H9 (cell line): ENCODE measurements at regions not wholly inside any gene's neighbourhood (a gene's known extent, or its start where the extent isn't known, plus 50 kb on each side); places are given as distances from the start of the nearest gene placed in this dataset.

Source experiments
- DNase-seq: peaks from one replicate; pipeline ENCODE4 v3.0.0-alpha.2; 2017
- H2AFZ ChIP-seq: one replicate; pipeline ENCODE4 v1.6.1; 2013; ENCODE audit warnings: mild to moderate bottlenecking, low read length, control low read depth, moderate library complexity
- H2AK5ac ChIP-seq: 2 replicates; pipeline ENCODE4 v1.6.1; 2013; ENCODE audit warnings: low read length, control low read depth, mixed read lengths; ENCODE audit not compliant: insufficient read length
- H2BK120ac ChIP-seq: one replicate; pipeline ENCODE4 v1.6.1; 2013; ENCODE audit warnings: low read depth, mild to moderate bottlenecking, low read length, control low read depth, inconsistent platforms; ENCODE audit not compliant: poor library complexity, severe bottlenecking
- H2BK12ac ChIP-seq: 2 replicates; pipeline ENCODE4 v1.6.1; 2013; ENCODE audit warnings: low read length, control low read depth, mixed read lengths, low read depth; ENCODE audit not compliant: insufficient read length
- H2BK15ac ChIP-seq: 2 replicates; pipeline ENCODE4 v1.6.1; 2013; ENCODE audit warnings: low read depth, low read length, control low read depth
- H2BK20ac ChIP-seq: one replicate; pipeline ENCODE4 v1.6.1; 2013; ENCODE audit warnings: low read depth, mild to moderate bottlenecking, low read length, control low read depth, inconsistent platforms; ENCODE audit not compliant: poor library complexity, severe bottlenecking
- H2BK5ac ChIP-seq: 2 replicates; pipeline ENCODE4 v1.6.1; 2013; ENCODE audit warnings: low read length, control low read depth, mixed read lengths; ENCODE audit not compliant: insufficient read length
- H3K14ac ChIP-seq: 2 replicates; pipeline ENCODE4 v1.6.1; 2013; ENCODE audit warnings: low read length, control low read depth; ENCODE audit not compliant: insufficient read depth
- H3K18ac ChIP-seq: 2 replicates; pipeline ENCODE4 v1.6.1; 2013; ENCODE audit warnings: low read depth, mild to moderate bottlenecking, mixed read lengths, low read length, control low read depth; ENCODE audit not compliant: insufficient read length
- H3K23ac ChIP-seq: 2 replicates; pipeline ENCODE4 v1.6.1; 2013; ENCODE audit warnings: low read length, control low read depth, mixed read lengths, low read depth; ENCODE audit not compliant: insufficient read length
- H3K23me2 ChIP-seq: 2 replicates; pipeline ENCODE4 v1.6.1; 2013; ENCODE audit warnings: low read depth, mild to moderate bottlenecking, mixed read lengths, low read length, control low read depth; ENCODE audit not compliant: insufficient read length, poor library complexity, severe bottlenecking
- H3K27ac ChIP-seq: 2 replicates; pipeline ENCODE4 v1.5.1; 2013; ENCODE audit warnings: low read length, control low read depth, mixed read lengths, low read depth; ENCODE audit not compliant: insufficient read length
- H3K27me3 ChIP-seq: 2 replicates; pipeline ENCODE4 v1.6.1; 2013; ENCODE audit warnings: low read length, control low read depth, inconsistent platforms; ENCODE audit not compliant: insufficient read depth
- H3K4ac ChIP-seq: 2 replicates; pipeline ENCODE4 v1.6.1; 2013; ENCODE audit warnings: low read depth, mild to moderate bottlenecking, control low read depth, inconsistent platforms, low read length, moderate library complexity
- H3K4me1 ChIP-seq: 2 replicates; pipeline ENCODE4 v1.6.1; 2013; ENCODE audit warnings: low read length, control low read depth, inconsistent platforms; ENCODE audit not compliant: insufficient read depth
- H3K4me2 ChIP-seq: 2 replicates; pipeline ENCODE4 v1.6.1; 2013; ENCODE audit warnings: low read length, control low read depth, mixed read lengths; ENCODE audit not compliant: insufficient read length, insufficient read depth
- H3K56ac ChIP-seq: 2 replicates; pipeline ENCODE4 v1.6.1; 2013; ENCODE audit warnings: low read depth, mild to moderate bottlenecking, mixed read lengths, low read length, control low read depth; ENCODE audit not compliant: insufficient read length
- H3K79me1 ChIP-seq: 2 replicates; pipeline ENCODE4 v1.6.1; 2013; ENCODE audit warnings: low read depth, mild to moderate bottlenecking, moderate library complexity, low read length, control low read depth, inconsistent platforms; ENCODE audit not compliant: insufficient read depth, poor library complexity, severe bottlenecking
- H3K79me2 ChIP-seq: 2 replicates; pipeline ENCODE4 v1.6.1; 2013; ENCODE audit warnings: low read length, control low read depth, inconsistent platforms; ENCODE audit not compliant: insufficient read depth
- H3K9ac ChIP-seq: 2 replicates; pipeline ENCODE4 v1.6.1; 2013; ENCODE audit warnings: low read length, control low read depth, mixed read lengths; ENCODE audit not compliant: insufficient read length; ENCODE audit errors: extremely low read depth
- H3K9me3 ChIP-seq: one replicate; pipeline ENCODE4 v1.6.1; 2013; ENCODE audit warnings: low read depth, low read length, inconsistent platforms; ENCODE audit not compliant: control insufficient read depth
- H3T11ph ChIP-seq: one replicate; pipeline ENCODE4 v1.6.1; 2013; ENCODE audit warnings: mild to moderate bottlenecking, low read length, control low read depth, inconsistent platforms
- H4K20me1 ChIP-seq: one replicate; pipeline ENCODE4 v1.6.1; 2013; ENCODE audit not compliant: control insufficient read depth, insufficient read length, insufficient read depth
- H4K5ac ChIP-seq: 2 replicates; pipeline ENCODE4 v1.6.1; 2013; ENCODE audit warnings: low read depth, mild to moderate bottlenecking, mixed read lengths, low read length, control low read depth; ENCODE audit not compliant: insufficient read length
- H4K8ac ChIP-seq: replicated peaks from 2 replicates; pipeline ENCODE4 v1.6.1; 2013; ENCODE audit warnings: low read length, control low read depth, mixed read lengths, low read depth; ENCODE audit not compliant: insufficient read length
- H4K91ac ChIP-seq: 2 replicates; pipeline ENCODE4 v1.6.1; 2013; ENCODE audit warnings: low read depth, mild to moderate bottlenecking, moderate library complexity, mixed read lengths, low read length, control low read depth; ENCODE audit not compliant: insufficient read length
- H3K27ac Mint-ChIP-seq, 3 experiments: 2 replicates in 2 of 3; 3 replicates in 1 of 3; pipeline ENCODE4 v1.8.0; 2020 to 2021; ENCODE audit warnings: mixed read lengths in 3 of 3, mild to moderate bottlenecking in 1 of 3, moderate library complexity in 1 of 3
- H3K27me3 Mint-ChIP-seq: 2 replicates; pipeline ENCODE4 v1.8.0; 2021; ENCODE audit warnings: low read depth, mild to moderate bottlenecking, moderate library complexity, mixed read lengths
- H3K36me3 Mint-ChIP-seq, 3 experiments: 2 replicates in 2 of 3; 3 replicates in 1 of 3; pipeline ENCODE4 v1.8.0; 2020 to 2021; ENCODE audit warnings: low read depth in 3 of 3, mixed read lengths in 3 of 3; ENCODE audit not compliant: insufficient read depth in 1 of 3
- H3K4me1 Mint-ChIP-seq, 2 experiments: 2 replicates each; pipeline ENCODE4 v1.8.0; 2020; ENCODE audit warnings: mixed read lengths in 2 of 2
- H3K4me3 Mint-ChIP-seq, 2 experiments: 2 replicates in 1 of 2; 3 replicates in 1 of 2; pipeline ENCODE4 v1.8.0; 2020 to 2021; ENCODE audit warnings: mild to moderate bottlenecking in 2 of 2, mixed read lengths in 2 of 2, moderate library complexity in 1 of 2
- H3K9me3 Mint-ChIP-seq, 2 experiments: 2 replicates in 1 of 2; 3 replicates in 1 of 2; pipeline ENCODE4 v1.8.0; 2020; ENCODE audit warnings: mild to moderate bottlenecking in 2 of 2, mixed read lengths in 2 of 2, moderate library complexity in 1 of 2
- WGBS: extraction: QIAGEN DNeasy Blood & Tissue Kit; methylation state at CpG from one replicate; pipeline ENCODE4 v1.1.7; 2013; ENCODE audit warnings: missing lambda C conversion rate, low lambda C conversion rate, mixed read lengths; ENCODE audit not compliant: insufficient read length; ENCODE audit errors: extremely low coverage; 5-methylcytosine and 5-hydroxymethylcytosine counted together
- TF ChIP-seq, protein P1 (sequence below): fragments of 200-600 bp; sonication (generic); conservative IDR thresholded peaks from 3 replicates; pipeline ENCODE4 v1.8.0; 2021; ENCODE audit warnings: antibody characterized with exemption, mild to moderate bottlenecking

DNA sequence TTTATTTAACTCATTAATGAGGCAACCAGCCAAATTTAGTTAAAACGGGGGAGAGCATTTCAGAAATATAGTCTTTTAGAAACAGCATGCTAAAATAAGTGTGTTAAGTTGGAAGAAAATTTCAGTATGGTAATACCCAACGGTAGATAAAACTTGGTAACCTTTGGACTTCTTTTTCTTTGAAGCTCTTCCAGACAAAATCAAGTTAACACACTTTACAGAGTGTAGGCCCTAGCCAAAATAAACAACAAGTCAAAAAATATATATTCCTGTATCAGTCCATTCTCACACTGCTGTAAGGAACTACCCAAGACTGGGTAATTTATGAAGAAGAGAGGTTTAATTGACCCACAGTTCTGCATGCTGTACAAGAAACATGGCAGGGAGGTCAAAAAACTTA is 279.6 kb downstream of the HIVEP2 start:
- H3K4ac ChIP-seq, result no peak overlapping the region
- H3K27me3 ChIP-seq, result no peaks in the 10 kb centered on the region
- H4K20me1 ChIP-seq, result no peaks in the 10 kb centered on the region
- H2BK5ac ChIP-seq, result no peak overlapping the region
- H2BK120ac ChIP-seq, result no peak overlapping the region
- H2BK20ac ChIP-seq, result no peak overlapping the region
- no peaks in the 10 kb centered on the region for H3K27me3 Mint-ChIP-seq
- no peak overlapping the region for H3T11ph ChIP-seq
- peaks cover 18 to 21% of the 10 kb centered on the region in 2 experiments for H3K9me3 Mint-ChIP-seq
- H3K27ac Mint-ChIP-seq, result no peak overlapping the region
- TF ChIP-seq, protein P1, sequence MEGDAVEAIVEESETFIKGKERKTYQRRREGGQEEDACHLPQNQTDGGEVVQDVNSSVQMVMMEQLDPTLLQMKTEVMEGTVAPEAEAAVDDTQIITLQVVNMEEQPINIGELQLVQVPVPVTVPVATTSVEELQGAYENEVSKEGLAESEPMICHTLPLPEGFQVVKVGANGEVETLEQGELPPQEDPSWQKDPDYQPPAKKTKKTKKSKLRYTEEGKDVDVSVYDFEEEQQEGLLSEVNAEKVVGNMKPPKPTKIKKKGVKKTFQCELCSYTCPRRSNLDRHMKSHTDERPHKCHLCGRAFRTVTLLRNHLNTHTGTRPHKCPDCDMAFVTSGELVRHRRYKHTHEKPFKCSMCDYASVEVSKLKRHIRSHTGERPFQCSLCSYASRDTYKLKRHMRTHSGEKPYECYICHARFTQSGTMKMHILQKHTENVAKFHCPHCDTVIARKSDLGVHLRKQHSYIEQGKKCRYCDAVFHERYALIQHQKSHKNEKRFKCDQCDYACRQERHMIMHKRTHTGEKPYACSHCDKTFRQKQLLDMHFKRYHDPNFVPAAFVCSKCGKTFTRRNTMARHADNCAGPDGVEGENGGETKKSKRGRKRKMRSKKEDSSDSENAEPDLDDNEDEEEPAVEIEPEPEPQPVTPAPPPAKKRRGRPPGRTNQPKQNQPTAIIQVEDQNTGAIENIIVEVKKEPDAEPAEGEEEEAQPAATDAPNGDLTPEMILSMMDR, result no peak
- H3K27ac ChIP-seq, result no peak overlapping the region
- no peak overlapping the region for H3K4me3 Mint-ChIP-seq
- no peak overlapping the region for H3K4me2 ChIP-seq
- no peak overlapping the region for H3K9ac ChIP-seq
- no peak overlapping the region for H2AK5ac ChIP-seq
- WGBS, result no CpG with 5 or more reads among the region's 2 CpGs
- no peak overlapping the region for H4K91ac ChIP-seq
- H3K18ac ChIP-seq, result no peak overlapping the region
- no peaks in the 10 kb centered on the region for H3K4me1 Mint-ChIP-seq
- no peak overlapping the region for H2BK12ac ChIP-seq
- no peak overlapping the region for H4K8ac ChIP-seq
- H3K36me3 Mint-ChIP-seq, result peaks cover 19 to 20% (median 20%) of the 10 kb centered on the region in 3 experiments
- H3K4me1 ChIP-seq, result no peaks in the 10 kb centered on the region
- no peaks in the 10 kb centered on the region for H3K79me1 ChIP-seq
- H3K9me3 ChIP-seq, result peaks cover 4% of the 10 kb centered on the region
- no peak overlapping the region for H4K5ac ChIP-seq
- no peak overlapping the region for H2BK15ac ChIP-seq
- DNase-seq, result no peak
- H3K23ac ChIP-seq, result no peak overlapping the region
- H2AFZ ChIP-seq, result no peak overlapping the region
- H3K79me2 ChIP-seq, result no peaks in the 10 kb centered on the region
- H3K14ac ChIP-seq, result no peak overlapping the region
- H3K56ac ChIP-seq, result no peak overlapping the region
- no peaks in the 10 kb centered on the region for H3K23me2 ChIP-seq
